SH-SY5Y (cell line): ENCODE measurements at regions not wholly inside any gene's neighbourhood (a gene's known extent, or its start where the extent isn't known, plus 50 kb on each side); places are given as distances from the start of the nearest gene placed in this dataset.

ENCODE experiments used
- GATA2 ChIP-seq: IDR thresholded peaks from 2 replicates; pipeline ENCODE4 v1.6.1; 2011; ENCODE audit warnings: mild to moderate bottlenecking, low read depth, low read length
- GATA3 ChIP-seq: IDR thresholded peaks from 2 replicates; pipeline ENCODE4 v1.6.1; 2011; ENCODE audit warnings: low read depth, mild to moderate bottlenecking, low read length, moderate library complexity

DNA sequence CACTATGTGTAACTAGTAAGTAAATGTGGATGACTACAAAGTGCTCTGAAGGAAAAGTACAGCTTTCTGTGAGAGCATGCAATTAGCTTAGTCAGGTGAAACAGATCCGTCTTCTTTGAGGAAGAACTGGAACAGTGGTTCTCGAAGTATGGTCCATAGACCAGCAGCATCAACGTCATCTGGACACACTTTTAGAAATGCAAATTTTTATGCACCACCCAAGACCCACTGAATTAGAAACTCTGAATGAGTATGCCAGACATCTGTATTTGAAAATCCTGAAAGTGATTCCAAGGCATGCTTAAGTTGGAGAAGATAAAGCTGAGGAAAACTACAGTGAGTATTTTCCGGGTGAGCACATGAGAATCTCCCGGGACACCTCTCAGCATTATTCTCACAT is 130.7 kb upstream of the SPHKAP start:
- TF ChIP-seq GATA3 (no peak), GATA2 (no peak)
